HG03135 (cell line): ENCODE measurements at regions not wholly inside any gene's neighbourhood (a gene's known extent, or its start where the extent isn't known, plus 50 kb on each side); places are given as distances from the start of the nearest gene placed in this dataset.

Experiments used
- ATAC-seq: cut with Tn5 transposase; IDR thresholded peaks from one replicate; pipeline ENCODE4 v1.9.1; 2021; ENCODE audit warnings: mild to moderate bottlenecking, moderate library complexity; ENCODE audit not compliant: unreplicated experiment

- ATAC-seq: no peak
Observed at GRCh38 chr1:59105548-59106507, 191.1 kb upstream of the FGGY start.

GRCh38 chr1:59107516-59107915 lies 189.4 kb upstream of the FGGY start:
- ATAC-seq: no peak

GRCh38 chr1:59107916-59108315 lies 189.0 kb upstream of the FGGY start:
- no peak for ATAC-seq

- no peak for ATAC-seq
Observed at GRCh38 chr1:59108481-59109317, 188.2 kb upstream of the FGGY start.

- no peak for ATAC-seq
Observed at GRCh38 chr1:59110271-59110670, 186.6 kb upstream of the FGGY start.

- ATAC-seq: no peak
Observed at GRCh38 chr1:59113876-59114457, 182.9 kb upstream of the FGGY start.

GRCh38 chr1:59115865-59116264 lies 181.0 kb upstream of the FGGY start:
- no peak for ATAC-seq

- no peak for ATAC-seq
Observed at GRCh38 chr1:59116920-59117542, 179.9 kb upstream of the FGGY start.

GRCh38 chr1:59122527-59122926 lies 174.4 kb upstream of the FGGY start:
- no peak for ATAC-seq

GRCh38 chr1:59123081-59123681 lies 173.7 kb upstream of the FGGY start:
- ATAC-seq: no peak

- ATAC-seq: no peak
Observed at GRCh38 chr1:59124166-59124565, 172.7 kb upstream of the FGGY start.

- no peak for ATAC-seq
Observed at GRCh38 chr1:59125154-59125553, 171.7 kb upstream of the FGGY start.

- ATAC-seq: no peak
Observed at GRCh38 chr1:59125676-59126320, 171.1 kb upstream of the FGGY start.

- ATAC-seq: no peak
Observed at GRCh38 chr1:59126366-59126765, 170.5 kb upstream of the FGGY start.

- no peak for ATAC-seq
Observed at GRCh38 chr1:59128239-59128736, 168.6 kb upstream of the FGGY start.

- no peak for ATAC-seq
Observed at GRCh38 chr1:59128784-59129227, 168.1 kb upstream of the FGGY start.

GRCh38 chr1:59132295-59132694 lies 164.6 kb upstream of the FGGY start:
- no peak for ATAC-seq

- no peak for ATAC-seq
Observed at GRCh38 chr1:59133997-59134396, 162.9 kb upstream of the FGGY start.

- no peak for ATAC-seq
Observed at GRCh38 chr1:59135761-59136255, 161.1 kb upstream of the FGGY start.
